HG03175 (cell line): ENCODE measurements at regions not wholly inside any gene's neighbourhood (a gene's known extent, or its start where the extent isn't known, plus 50 kb on each side); places are given as distances from the start of the nearest gene placed in this dataset.

Source experiments
- ATAC-seq: cut with Tn5 transposase; IDR thresholded peaks from one replicate; pipeline ENCODE4 v1.9.1; 2021; ENCODE audit warnings: mild to moderate bottlenecking, moderate library complexity; ENCODE audit not compliant: unreplicated experiment

GRCh38 chr2:138104071-138104470 is 139.8 kb downstream of the HNMT start:
- ATAC-seq, result no peak

GRCh38 chr2:138105358-138105757 is 141.1 kb downstream of the HNMT start:
- no peak for ATAC-seq

GRCh38 chr2:138106606-138107005 is 142.3 kb downstream of the HNMT start:
- ATAC-seq, result no peak

GRCh38 chr2:138107288-138107687 is 143.0 kb downstream of the HNMT start:
- no peak for ATAC-seq

- ATAC-seq, result no peak
These were observed 146.3 kb downstream of the HNMT start for GRCh38 chr2:138110453-138111083.

- no peak for ATAC-seq
These were observed 148.3 kb downstream of the HNMT start for GRCh38 chr2:138112536-138112935.

- no peak for ATAC-seq
These were observed 149.7 kb downstream of the HNMT start for GRCh38 chr2:138113871-138114525.

GRCh38 chr2:138115666-138116065 is 151.4 kb downstream of the HNMT start:
- no peak for ATAC-seq

GRCh38 chr2:138116456-138116855 is 152.2 kb downstream of the HNMT start:
- no peak for ATAC-seq

GRCh38 chr2:138121666-138122661 is 157.7 kb downstream of the HNMT start:
- ATAC-seq, result no peak

- ATAC-seq, result no peak
These were observed 158.6 kb downstream of the HNMT start for GRCh38 chr2:138122891-138123290.

GRCh38 chr2:138123741-138124140 is 159.5 kb downstream of the HNMT start:
- ATAC-seq, result no peak

- no peak for ATAC-seq
These were observed 160.2 kb downstream of the HNMT start for GRCh38 chr2:138124521-138124920.

GRCh38 chr2:138125306-138126288 is 161.3 kb downstream of the HNMT start:
- ATAC-seq, result no peak

GRCh38 chr2:138132108-138132507 is 167.8 kb downstream of the HNMT start:
- ATAC-seq, result no peak

- no peak for ATAC-seq
These were observed 173.7 kb downstream of the HNMT start for GRCh38 chr2:138137949-138138348.

- no peak for ATAC-seq
These were observed 183.5 kb downstream of the HNMT start for GRCh38 chr2:138147796-138148195.

- ATAC-seq, result no peak
These were observed 191.0 kb downstream of the HNMT start for GRCh38 chr2:138155304-138155703.

- no peak for ATAC-seq
These were observed 193.1 kb downstream of the HNMT start for GRCh38 chr2:138157372-138157771.

GRCh38 chr2:138170485-138170884 is 206.2 kb downstream of the HNMT start:
- no peak for ATAC-seq
